ENCODE measurements at regions not wholly inside any gene's neighbourhood (a gene's known extent, or its start where the extent isn't known, plus 50 kb on each side); places are given as distances from the start of the nearest gene placed in this dataset.

GRCh38 chr5:63201738-63202137 is 623.1 kb downstream of the LRRC70 start:
- TF ChIP-seq, protein P1, sequence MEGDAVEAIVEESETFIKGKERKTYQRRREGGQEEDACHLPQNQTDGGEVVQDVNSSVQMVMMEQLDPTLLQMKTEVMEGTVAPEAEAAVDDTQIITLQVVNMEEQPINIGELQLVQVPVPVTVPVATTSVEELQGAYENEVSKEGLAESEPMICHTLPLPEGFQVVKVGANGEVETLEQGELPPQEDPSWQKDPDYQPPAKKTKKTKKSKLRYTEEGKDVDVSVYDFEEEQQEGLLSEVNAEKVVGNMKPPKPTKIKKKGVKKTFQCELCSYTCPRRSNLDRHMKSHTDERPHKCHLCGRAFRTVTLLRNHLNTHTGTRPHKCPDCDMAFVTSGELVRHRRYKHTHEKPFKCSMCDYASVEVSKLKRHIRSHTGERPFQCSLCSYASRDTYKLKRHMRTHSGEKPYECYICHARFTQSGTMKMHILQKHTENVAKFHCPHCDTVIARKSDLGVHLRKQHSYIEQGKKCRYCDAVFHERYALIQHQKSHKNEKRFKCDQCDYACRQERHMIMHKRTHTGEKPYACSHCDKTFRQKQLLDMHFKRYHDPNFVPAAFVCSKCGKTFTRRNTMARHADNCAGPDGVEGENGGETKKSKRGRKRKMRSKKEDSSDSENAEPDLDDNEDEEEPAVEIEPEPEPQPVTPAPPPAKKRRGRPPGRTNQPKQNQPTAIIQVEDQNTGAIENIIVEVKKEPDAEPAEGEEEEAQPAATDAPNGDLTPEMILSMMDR (IDR thresholded peaks at IDR 0.05; ENCODE audit: control extremely low read depth in 1 of 3, insufficient read depth in 1 of 3, low read depth in 1 of 3, low read length in 3 of 3) = no peak
- no peak for TF ChIP-seq SIN3A (conservative IDR thresholded peaks at IDR 0.05 in 1 of 2, IDR thresholded peaks at IDR 0.05 in 1 of 2; ENCODE audit: low read depth in 1 of 2, low read length in 2 of 2)
- TF ChIP-seq, protein P2, sequence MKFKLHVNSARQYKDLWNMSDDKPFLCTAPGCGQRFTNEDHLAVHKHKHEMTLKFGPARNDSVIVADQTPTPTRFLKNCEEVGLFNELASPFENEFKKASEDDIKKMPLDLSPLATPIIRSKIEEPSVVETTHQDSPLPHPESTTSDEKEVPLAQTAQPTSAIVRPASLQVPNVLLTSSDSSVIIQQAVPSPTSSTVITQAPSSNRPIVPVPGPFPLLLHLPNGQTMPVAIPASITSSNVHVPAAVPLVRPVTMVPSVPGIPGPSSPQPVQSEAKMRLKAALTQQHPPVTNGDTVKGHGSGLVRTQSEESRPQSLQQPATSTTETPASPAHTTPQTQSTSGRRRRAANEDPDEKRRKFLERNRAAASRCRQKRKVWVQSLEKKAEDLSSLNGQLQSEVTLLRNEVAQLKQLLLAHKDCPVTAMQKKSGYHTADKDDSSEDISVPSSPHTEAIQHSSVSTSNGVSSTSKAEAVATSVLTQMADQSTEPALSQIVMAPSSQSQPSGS (IDR thresholded peaks at IDR 0.05; ENCODE audit: low read length) = no peak
- no peak for TF ChIP-seq POLR2A (IDR thresholded peaks at IDR 0.05; ENCODE audit: control extremely low read depth in 1 of 2, low read depth in 2 of 2, low read length in 2 of 2)
- TF ChIP-seq EP300 (IDR thresholded peaks at IDR 0.05; ENCODE audit: borderline replicate concordance in 1 of 2, low read depth in 2 of 2, low read length in 2 of 2) = no peak
- TF ChIP-seq SIX5 (IDR thresholded peaks at IDR 0.05; ENCODE audit: low read depth, low read length) = no peak
- no peak for TF ChIP-seq JUND (IDR thresholded peaks at IDR 0.05; ENCODE audit: low read length)
- no peak for TF ChIP-seq TAF7 (optimal IDR thresholded peaks at IDR 0.05; ENCODE audit: borderline replicate concordance, low read depth, low read length)
- no peak for TF ChIP-seq POLR2AphosphoS5 (IDR thresholded peaks at IDR 0.05; ENCODE audit: low read depth, low read length)
- TF ChIP-seq TEAD4 (IDR thresholded peaks at IDR 0.05; ENCODE audit: low read depth, low read length) = no peak
- TF ChIP-seq GABPA (IDR thresholded peaks at IDR 0.05; ENCODE audit: borderline replicate concordance, insufficient read depth, low read length) = no peak
- TF ChIP-seq SUZ12 (IDR thresholded peaks at IDR 0.05; ENCODE audit: low read length) = no peak
- TF ChIP-seq, protein P3, sequence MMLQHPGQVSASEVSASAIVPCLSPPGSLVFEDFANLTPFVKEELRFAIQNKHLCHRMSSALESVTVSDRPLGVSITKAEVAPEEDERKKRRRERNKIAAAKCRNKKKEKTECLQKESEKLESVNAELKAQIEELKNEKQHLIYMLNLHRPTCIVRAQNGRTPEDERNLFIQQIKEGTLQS (IDR thresholded peaks at IDR 0.05; ENCODE audit: insufficient read depth, low read depth, low read length) = no peak
- TF ChIP-seq, protein P4, sequence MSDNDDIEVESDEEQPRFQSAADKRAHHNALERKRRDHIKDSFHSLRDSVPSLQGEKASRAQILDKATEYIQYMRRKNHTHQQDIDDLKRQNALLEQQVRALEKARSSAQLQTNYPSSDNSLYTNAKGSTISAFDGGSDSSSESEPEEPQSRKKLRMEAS (IDR thresholded peaks at IDR 0.05) = no peak

All from H1 (cell line).